ENCODE measurements at regions not wholly inside any gene's neighbourhood (a gene's known extent, or its start where the extent isn't known, plus 50 kb on each side); places are given as distances from the start of the nearest gene placed in this dataset.

DNA sequence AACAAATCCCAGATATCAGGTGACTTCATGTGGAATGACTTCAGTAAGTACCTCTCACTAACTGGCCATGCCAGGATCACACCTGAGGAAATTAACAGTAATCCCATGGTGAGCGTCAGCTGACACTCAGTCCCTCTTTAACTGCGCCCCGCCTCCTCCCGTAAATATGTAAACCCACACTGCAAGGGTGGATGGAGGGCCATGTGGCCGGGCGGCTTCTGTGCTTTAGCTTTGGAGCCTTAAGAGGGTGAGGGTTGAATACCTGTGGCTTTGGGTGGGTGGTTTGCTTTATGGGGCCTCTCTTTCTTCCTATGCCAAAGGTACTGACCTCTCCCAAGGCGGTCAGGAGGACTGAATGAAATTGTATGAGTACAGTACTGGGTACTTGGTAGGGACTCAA is 141.7 kb downstream of the MRM1 start:
- TF ChIP-seq ZNF70 (CRISPR knock-in tag; IDR thresholded peaks at IDR 0.05) (no peak), ZNF8 (CRISPR knock-in tag; IDR thresholded peaks at IDR 0.05) (no peak), GLIS3 (CRISPR knock-in tag; IDR thresholded peaks at IDR 0.05) (no peak), BACH2 (CRISPR knock-in tag; IDR thresholded peaks at IDR 0.05; ENCODE audit: borderline replicate concordance) (no peak), RARB (CRISPR knock-in tag; IDR thresholded peaks at IDR 0.05) (no peak), ARNTL (CRISPR knock-in tag; IDR thresholded peaks at IDR 0.05; ENCODE audit: borderline replicate concordance, low read depth) (no peak), ZFP30 (CRISPR knock-in tag; IDR thresholded peaks at IDR 0.05) (no peak), CSDC2 (CRISPR knock-in tag; IDR thresholded peaks at IDR 0.05) (no peak), TCF4 (CRISPR knock-in tag; IDR thresholded peaks at IDR 0.05; ENCODE audit: borderline replicate concordance) (no peak)
- TF ChIP-seq, protein P1, sequence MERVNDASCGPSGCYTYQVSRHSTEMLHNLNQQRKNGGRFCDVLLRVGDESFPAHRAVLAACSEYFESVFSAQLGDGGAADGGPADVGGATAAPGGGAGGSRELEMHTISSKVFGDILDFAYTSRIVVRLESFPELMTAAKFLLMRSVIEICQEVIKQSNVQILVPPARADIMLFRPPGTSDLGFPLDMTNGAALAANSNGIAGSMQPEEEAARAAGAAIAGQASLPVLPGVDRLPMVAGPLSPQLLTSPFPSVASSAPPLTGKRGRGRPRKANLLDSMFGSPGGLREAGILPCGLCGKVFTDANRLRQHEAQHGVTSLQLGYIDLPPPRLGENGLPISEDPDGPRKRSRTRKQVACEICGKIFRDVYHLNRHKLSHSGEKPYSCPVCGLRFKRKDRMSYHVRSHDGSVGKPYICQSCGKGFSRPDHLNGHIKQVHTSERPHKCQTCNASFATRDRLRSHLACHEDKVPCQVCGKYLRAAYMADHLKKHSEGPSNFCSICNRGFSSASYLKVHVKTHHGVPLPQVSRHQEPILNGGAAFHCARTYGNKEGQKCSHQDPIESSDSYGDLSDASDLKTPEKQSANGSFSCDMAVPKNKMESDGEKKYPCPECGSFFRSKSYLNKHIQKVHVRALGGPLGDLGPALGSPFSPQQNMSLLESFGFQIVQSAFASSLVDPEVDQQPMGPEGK (CRISPR knock-in tag; IDR thresholded peaks at IDR 0.05; ENCODE audit: borderline replicate concordance), result no peak
- TF ChIP-seq, protein P2, sequence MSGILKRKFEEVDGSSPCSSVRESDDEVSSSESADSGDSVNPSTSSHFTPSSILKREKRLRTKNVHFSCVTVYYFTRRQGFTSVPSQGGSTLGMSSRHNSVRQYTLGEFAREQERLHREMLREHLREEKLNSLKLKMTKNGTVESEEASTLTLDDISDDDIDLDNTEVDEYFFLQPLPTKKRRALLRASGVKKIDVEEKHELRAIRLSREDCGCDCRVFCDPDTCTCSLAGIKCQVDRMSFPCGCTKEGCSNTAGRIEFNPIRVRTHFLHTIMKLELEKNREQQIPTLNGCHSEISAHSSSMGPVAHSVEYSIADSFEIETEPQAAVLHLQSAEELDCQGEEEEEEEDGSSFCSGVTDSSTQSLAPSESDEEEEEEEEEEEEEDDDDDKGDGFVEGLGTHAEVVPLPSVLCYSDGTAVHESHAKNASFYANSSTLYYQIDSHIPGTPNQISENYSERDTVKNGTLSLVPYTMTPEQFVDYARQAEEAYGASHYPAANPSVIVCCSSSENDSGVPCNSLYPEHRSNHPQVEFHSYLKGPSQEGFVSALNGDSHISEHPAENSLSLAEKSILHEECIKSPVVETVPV (CRISPR knock-in tag; IDR thresholded peaks at IDR 0.05), result no peak
- TF ChIP-seq, protein P3, sequence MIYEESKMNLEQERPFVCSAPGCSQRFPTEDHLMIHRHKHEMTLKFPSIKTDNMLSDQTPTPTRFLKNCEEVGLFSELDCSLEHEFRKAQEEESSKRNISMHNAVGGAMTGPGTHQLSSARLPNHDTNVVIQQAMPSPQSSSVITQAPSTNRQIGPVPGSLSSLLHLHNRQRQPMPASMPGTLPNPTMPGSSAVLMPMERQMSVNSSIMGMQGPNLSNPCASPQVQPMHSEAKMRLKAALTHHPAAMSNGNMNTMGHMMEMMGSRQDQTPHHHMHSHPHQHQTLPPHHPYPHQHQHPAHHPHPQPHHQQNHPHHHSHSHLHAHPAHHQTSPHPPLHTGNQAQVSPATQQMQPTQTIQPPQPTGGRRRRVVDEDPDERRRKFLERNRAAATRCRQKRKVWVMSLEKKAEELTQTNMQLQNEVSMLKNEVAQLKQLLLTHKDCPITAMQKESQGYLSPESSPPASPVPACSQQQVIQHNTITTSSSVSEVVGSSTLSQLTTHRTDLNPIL (CRISPR knock-in tag; IDR thresholded peaks at IDR 0.05; ENCODE audit: low read depth), result no peak
